H9 (cell line): ENCODE measurements at regions not wholly inside any gene's neighbourhood (a gene's known extent, or its start where the extent isn't known, plus 50 kb on each side); places are given as distances from the start of the nearest gene placed in this dataset.

ENCODE experiments used
- DNase-seq: peaks from one replicate; pipeline ENCODE4 v3.0.0-alpha.2; 2017
- H2AFZ ChIP-seq: one replicate; pipeline ENCODE4 v1.6.1; 2013; ENCODE audit warnings: mild to moderate bottlenecking, low read length, control low read depth, moderate library complexity
- H2AK5ac ChIP-seq: 2 replicates; pipeline ENCODE4 v1.6.1; 2013; ENCODE audit warnings: low read length, control low read depth, mixed read lengths; ENCODE audit not compliant: insufficient read length
- H2BK120ac ChIP-seq: one replicate; pipeline ENCODE4 v1.6.1; 2013; ENCODE audit warnings: low read depth, mild to moderate bottlenecking, low read length, control low read depth, inconsistent platforms; ENCODE audit not compliant: poor library complexity, severe bottlenecking
- H2BK12ac ChIP-seq: 2 replicates; pipeline ENCODE4 v1.6.1; 2013; ENCODE audit warnings: low read length, control low read depth, mixed read lengths, low read depth; ENCODE audit not compliant: insufficient read length
- H2BK15ac ChIP-seq: 2 replicates; pipeline ENCODE4 v1.6.1; 2013; ENCODE audit warnings: low read depth, low read length, control low read depth
- H2BK20ac ChIP-seq: one replicate; pipeline ENCODE4 v1.6.1; 2013; ENCODE audit warnings: low read depth, mild to moderate bottlenecking, low read length, control low read depth, inconsistent platforms; ENCODE audit not compliant: poor library complexity, severe bottlenecking
- H2BK5ac ChIP-seq: 2 replicates; pipeline ENCODE4 v1.6.1; 2013; ENCODE audit warnings: low read length, control low read depth, mixed read lengths; ENCODE audit not compliant: insufficient read length
- H3K14ac ChIP-seq: 2 replicates; pipeline ENCODE4 v1.6.1; 2013; ENCODE audit warnings: low read length, control low read depth; ENCODE audit not compliant: insufficient read depth
- H3K18ac ChIP-seq: 2 replicates; pipeline ENCODE4 v1.6.1; 2013; ENCODE audit warnings: low read depth, mild to moderate bottlenecking, mixed read lengths, low read length, control low read depth; ENCODE audit not compliant: insufficient read length
- H3K23ac ChIP-seq: 2 replicates; pipeline ENCODE4 v1.6.1; 2013; ENCODE audit warnings: low read length, control low read depth, mixed read lengths, low read depth; ENCODE audit not compliant: insufficient read length
- H3K23me2 ChIP-seq: 2 replicates; pipeline ENCODE4 v1.6.1; 2013; ENCODE audit warnings: low read depth, mild to moderate bottlenecking, mixed read lengths, low read length, control low read depth; ENCODE audit not compliant: insufficient read length, poor library complexity, severe bottlenecking
- H3K27ac ChIP-seq: 2 replicates; pipeline ENCODE4 v1.5.1; 2013; ENCODE audit warnings: low read length, control low read depth, mixed read lengths, low read depth; ENCODE audit not compliant: insufficient read length
- H3K27me3 ChIP-seq: 2 replicates; pipeline ENCODE4 v1.6.1; 2013; ENCODE audit warnings: low read length, control low read depth, inconsistent platforms; ENCODE audit not compliant: insufficient read depth
- H3K4ac ChIP-seq: 2 replicates; pipeline ENCODE4 v1.6.1; 2013; ENCODE audit warnings: low read depth, mild to moderate bottlenecking, control low read depth, inconsistent platforms, low read length, moderate library complexity
- H3K4me1 ChIP-seq: 2 replicates; pipeline ENCODE4 v1.6.1; 2013; ENCODE audit warnings: low read length, control low read depth, inconsistent platforms; ENCODE audit not compliant: insufficient read depth
- H3K4me2 ChIP-seq: 2 replicates; pipeline ENCODE4 v1.6.1; 2013; ENCODE audit warnings: low read length, control low read depth, mixed read lengths; ENCODE audit not compliant: insufficient read length, insufficient read depth
- H3K56ac ChIP-seq: 2 replicates; pipeline ENCODE4 v1.6.1; 2013; ENCODE audit warnings: low read depth, mild to moderate bottlenecking, mixed read lengths, low read length, control low read depth; ENCODE audit not compliant: insufficient read length
- H3K79me1 ChIP-seq: 2 replicates; pipeline ENCODE4 v1.6.1; 2013; ENCODE audit warnings: low read depth, mild to moderate bottlenecking, moderate library complexity, low read length, control low read depth, inconsistent platforms; ENCODE audit not compliant: insufficient read depth, poor library complexity, severe bottlenecking
- H3K79me2 ChIP-seq: 2 replicates; pipeline ENCODE4 v1.6.1; 2013; ENCODE audit warnings: low read length, control low read depth, inconsistent platforms; ENCODE audit not compliant: insufficient read depth
- H3K9ac ChIP-seq: 2 replicates; pipeline ENCODE4 v1.6.1; 2013; ENCODE audit warnings: low read length, control low read depth, mixed read lengths; ENCODE audit not compliant: insufficient read length; ENCODE audit errors: extremely low read depth
- H3K9me3 ChIP-seq: one replicate; pipeline ENCODE4 v1.6.1; 2013; ENCODE audit warnings: low read depth, low read length, inconsistent platforms; ENCODE audit not compliant: control insufficient read depth
- H3T11ph ChIP-seq: one replicate; pipeline ENCODE4 v1.6.1; 2013; ENCODE audit warnings: mild to moderate bottlenecking, low read length, control low read depth, inconsistent platforms
- H4K20me1 ChIP-seq: one replicate; pipeline ENCODE4 v1.6.1; 2013; ENCODE audit not compliant: control insufficient read depth, insufficient read length, insufficient read depth
- H4K5ac ChIP-seq: 2 replicates; pipeline ENCODE4 v1.6.1; 2013; ENCODE audit warnings: low read depth, mild to moderate bottlenecking, mixed read lengths, low read length, control low read depth; ENCODE audit not compliant: insufficient read length
- H4K8ac ChIP-seq: replicated peaks from 2 replicates; pipeline ENCODE4 v1.6.1; 2013; ENCODE audit warnings: low read length, control low read depth, mixed read lengths, low read depth; ENCODE audit not compliant: insufficient read length
- H4K91ac ChIP-seq: 2 replicates; pipeline ENCODE4 v1.6.1; 2013; ENCODE audit warnings: low read depth, mild to moderate bottlenecking, moderate library complexity, mixed read lengths, low read length, control low read depth; ENCODE audit not compliant: insufficient read length
- H3K27ac Mint-ChIP-seq, 3 experiments: 2 replicates in 2 of 3; 3 replicates in 1 of 3; pipeline ENCODE4 v1.8.0; 2020 to 2021; ENCODE audit warnings: mixed read lengths in 3 of 3, mild to moderate bottlenecking in 1 of 3, moderate library complexity in 1 of 3
- H3K27me3 Mint-ChIP-seq: 2 replicates; pipeline ENCODE4 v1.8.0; 2021; ENCODE audit warnings: low read depth, mild to moderate bottlenecking, moderate library complexity, mixed read lengths
- H3K36me3 Mint-ChIP-seq, 3 experiments: 2 replicates in 2 of 3; 3 replicates in 1 of 3; pipeline ENCODE4 v1.8.0; 2020 to 2021; ENCODE audit warnings: low read depth in 3 of 3, mixed read lengths in 3 of 3; ENCODE audit not compliant: insufficient read depth in 1 of 3
- H3K4me1 Mint-ChIP-seq, 2 experiments: 2 replicates each; pipeline ENCODE4 v1.8.0; 2020; ENCODE audit warnings: mixed read lengths in 2 of 2
- H3K4me3 Mint-ChIP-seq, 2 experiments: 2 replicates in 1 of 2; 3 replicates in 1 of 2; pipeline ENCODE4 v1.8.0; 2020 to 2021; ENCODE audit warnings: mild to moderate bottlenecking in 2 of 2, mixed read lengths in 2 of 2, moderate library complexity in 1 of 2
- H3K9me3 Mint-ChIP-seq, 2 experiments: 2 replicates in 1 of 2; 3 replicates in 1 of 2; pipeline ENCODE4 v1.8.0; 2020; ENCODE audit warnings: mild to moderate bottlenecking in 2 of 2, mixed read lengths in 2 of 2, moderate library complexity in 1 of 2
- CTCF ChIP-seq: fragments of 200-600 bp; sonication (generic); conservative IDR thresholded peaks from 3 replicates; pipeline ENCODE4 v1.8.0; 2021; ENCODE audit warnings: antibody characterized with exemption, mild to moderate bottlenecking
- WGBS: extraction: QIAGEN DNeasy Blood & Tissue Kit; methylation state at CpG from one replicate; pipeline ENCODE4 v1.1.7; 2013; ENCODE audit warnings: missing lambda C conversion rate, low lambda C conversion rate, mixed read lengths; ENCODE audit not compliant: insufficient read length; ENCODE audit errors: extremely low coverage; 5-methylcytosine and 5-hydroxymethylcytosine counted together

- H2BK12ac ChIP-seq: no peak overlapping the region
- no peak overlapping the region for H2BK15ac ChIP-seq
- Mint-ChIP-seq H3K4me3 (no peak overlapping the region), H3K27ac (peak overlapping the region in 1 of 3 experiments; percentile 18; a peak in 1 of 7 replicates), H3K27me3 (no peaks in the 10 kb centered on the region), H3K36me3 (no peaks in the 10 kb centered on the region), H3K9me3 (no peaks in the 10 kb centered on the region), H3K4me1 (peaks cover 32 to 38% of the 10 kb centered on the region in 2 experiments)
- no peak for DNase-seq
- WGBS: no CpG with 5 or more reads among the region's 4 CpGs
- H3K79me2 ChIP-seq: no peaks in the 10 kb centered on the region
- no peaks in the 10 kb centered on the region for H3K9me3 ChIP-seq
- H4K91ac ChIP-seq: no peak overlapping the region
- H3T11ph ChIP-seq: no peak overlapping the region
- no peaks in the 10 kb centered on the region for H4K20me1 ChIP-seq
- H2BK120ac ChIP-seq: no peak overlapping the region
- H3K9ac ChIP-seq: no peak overlapping the region
- H3K27me3 ChIP-seq: no peaks in the 10 kb centered on the region
- no peaks in the 10 kb centered on the region for H3K23me2 ChIP-seq
- no peak overlapping the region for H3K4ac ChIP-seq
- H3K14ac ChIP-seq: no peak overlapping the region
- H3K4me1 ChIP-seq: peaks cover 13% of the 10 kb centered on the region; the same call in 1 of the 2 replicates
- H2AFZ ChIP-seq: no peak overlapping the region
- no peak overlapping the region for H3K27ac ChIP-seq
- H4K5ac ChIP-seq: no peak overlapping the region
- no peaks in the 10 kb centered on the region for H3K79me1 ChIP-seq
- H2AK5ac ChIP-seq: no peak overlapping the region
- TF ChIP-seq CTCF: no peak
- H3K56ac ChIP-seq: no peak overlapping the region
- H3K18ac ChIP-seq: no peak overlapping the region
- no peak overlapping the region for H2BK5ac ChIP-seq
- H2BK20ac ChIP-seq: no peak overlapping the region
- H3K4me2 ChIP-seq: no peak overlapping the region
- H4K8ac ChIP-seq: no peak overlapping the region
- H3K23ac ChIP-seq: no peak overlapping the region
Observed at GRCh38 chr14:66116732-66117131, 369.4 kb upstream of the CCDC196 start.
